CD4-positive, alpha-beta T cell treated with Interleukin-15 for 4 hours (primary cell): ENCODE measurements at regions not wholly inside any gene's neighbourhood (a gene's known extent, or its start where the extent isn't known, plus 50 kb on each side); places are given as distances from the start of the nearest gene placed in this dataset.

Experiments used
- DNase-seq: peaks from one replicate; pipeline ENCODE4 v3.0.0-alpha.2; 2020; ENCODE audit warnings: low spot score

- DNase-seq: no peak
Measured at GRCh38 chr18:67973916-67974315, 457.4 kb upstream of the DSEL start.

- no peak for DNase-seq
Measured at GRCh38 chr18:67969458-67969857, 452.9 kb upstream of the DSEL start.

GRCh38 chr18:67966224-67966623 lies 449.7 kb upstream of the DSEL start:
- DNase-seq: no peak

- DNase-seq: no peak
Measured at GRCh38 chr18:67964462-67964861, 447.9 kb upstream of the DSEL start.

GRCh38 chr18:67961701-67962440 lies 445.4 kb upstream of the DSEL start:
- DNase-seq: no peak

GRCh38 chr18:67957684-67958083 lies 441.2 kb upstream of the DSEL start:
- no peak for DNase-seq

- no peak for DNase-seq
Measured at GRCh38 chr18:67954594-67954993, 438.1 kb upstream of the DSEL start.

GRCh38 chr18:67951137-67951536 lies 434.6 kb upstream of the DSEL start:
- no peak for DNase-seq

- no peak for DNase-seq
Measured at GRCh38 chr18:67938660-67939059, 422.1 kb upstream of the DSEL start.

GRCh38 chr18:67935638-67936037 lies 419.1 kb upstream of the DSEL start:
- DNase-seq: no peak

- no peak for DNase-seq
Measured at GRCh38 chr18:67933271-67933670, 416.8 kb upstream of the DSEL start.

- DNase-seq: no peak
Measured at GRCh38 chr18:67932271-67932670, 415.8 kb upstream of the DSEL start.

GRCh38 chr18:67926929-67927864 lies 410.7 kb upstream of the DSEL start:
- no peak for DNase-seq

GRCh38 chr18:67924656-67925055 lies 408.1 kb upstream of the DSEL start:
- DNase-seq: no peak

GRCh38 chr18:67919316-67919715 lies 402.8 kb upstream of the DSEL start:
- no peak for DNase-seq

- DNase-seq: no peak
Measured at GRCh38 chr18:67916097-67916496, 399.6 kb upstream of the DSEL start.

GRCh38 chr18:67913040-67913439 lies 396.5 kb upstream of the DSEL start:
- DNase-seq: no peak

GRCh38 chr18:67901573-67901972 lies 385.1 kb upstream of the DSEL start:
- DNase-seq: no peak

- no peak for DNase-seq
Measured at GRCh38 chr18:67896451-67896850, 379.9 kb upstream of the DSEL start.

GRCh38 chr18:67893916-67894315 lies 377.4 kb upstream of the DSEL start:
- no peak for DNase-seq

GRCh38 chr18:67876871-67877270 lies 360.4 kb upstream of the DSEL start:
- DNase-seq: no peak

GRCh38 chr18:67875944-67876343 lies 359.4 kb upstream of the DSEL start:
- DNase-seq: no peak

GRCh38 chr18:67875060-67875459 lies 358.5 kb upstream of the DSEL start:
- no peak for DNase-seq
